B cell (primary cell): ENCODE measurements at regions not wholly inside any gene's neighbourhood (a gene's known extent, or its start where the extent isn't known, plus 50 kb on each side); places are given as distances from the start of the nearest gene placed in this dataset.

Experiments
- ATAC-seq: fragments of 200-7000 bp; cut with Tn5 transposase; one replicate; pipeline ENCODE4 v1.10.0; 2021; ENCODE audit warnings: low read depth, mild to moderate bottlenecking, moderate number of reproducible peaks, moderate library complexity
- CTCF ChIA-PET: fragments of 350-600 bp; sonication (Branson Sonifier 250); formaldehyde crosslinking; loops from one replicate; lab custom pipeline; 2021; ENCODE audit warnings: antibody characterized with exemption, inconsistent platforms; lab: Charles Lee
- POLR2A ChIA-PET: fragments of 350-600 bp; sonication (Branson Sonifier 250); formaldehyde crosslinking; loops from one replicate; lab custom pipeline; 2021; ENCODE audit warnings: antibody characterized with exemption; lab: Charles Lee
- DNase-seq: peaks from one replicate; pipeline ENCODE4 v3.0.0; 2013
- H2AFZ ChIP-seq: 2 replicates; pipeline ENCODE4 v1.6.1; 2012; ENCODE audit warnings: mild to moderate bottlenecking, low read depth, low read length; ENCODE audit not compliant: insufficient read depth, poor library complexity, severe bottlenecking
- H3K27ac ChIP-seq, 2 donors: 1 replicate in 1 of 2; 2 replicates in 1 of 2; pipeline ENCODE4 v1.5.1; 2012 to 2013; ENCODE audit warnings: low read length in 2 of 2, mild to moderate bottlenecking in 2 of 2, moderate library complexity in 1 of 2
- H3K27me3 ChIP-seq, 4 experiments: fragments of 200-600 bp in 1 of 4; sonication (generic) in 1 of 4; replicated peaks in 1 of 4; 1 replicate in 2 of 4; 2 replicates in 2 of 4; pipeline versions ENCODE4 v1.6.1 to v1.7.0; 2013 to 2016; ENCODE audit warnings: low read length in 3 of 4, mild to moderate bottlenecking in 2 of 4, mixed read lengths in 1 of 4, moderate library complexity in 1 of 4; ENCODE audit not compliant: insufficient read depth in 4 of 4, control insufficient read depth in 3 of 4; ENCODE audit errors: control extremely low read depth in 1 of 4
- H3K36me3 ChIP-seq, 2 experiments: replicated peaks in 1 of 2; 1 replicate in 1 of 2; 2 replicates in 1 of 2; pipeline versions ENCODE4 v1.6.1 to v1.7.1; 2013; ENCODE audit warnings: low read length in 1 of 2; ENCODE audit not compliant: insufficient read depth in 2 of 2, control insufficient read depth in 1 of 2; ENCODE audit errors: control extremely low read depth in 1 of 2, extremely low read depth in 1 of 2
- H3K4me1 ChIP-seq, 2 donors: fragments of 200-600 bp in 1 of 2; sonication (generic) in 1 of 2; 1 replicate in 1 of 2; 2 replicates in 1 of 2; pipeline versions ENCODE4 v1.5.1 to v1.6.1; 2013 to 2017; ENCODE audit warnings: low read length in 2 of 2; ENCODE audit not compliant: control insufficient read depth in 2 of 2, insufficient read depth in 2 of 2
- H3K4me2 ChIP-seq: replicated peaks from 2 replicates; pipeline ENCODE3; 2012; ENCODE audit warnings: mild to moderate bottlenecking, low read depth, low read length; ENCODE audit not compliant: poor library complexity, severe bottlenecking
- H3K4me3 ChIP-seq, 5 experiments: fragments of 200-600 bp in 1 of 5; sonication (generic) in 1 of 5; 1 replicate in 3 of 5; 2 replicates in 2 of 5; pipeline versions ENCODE4 v1.5.1 to v1.7.0; 2011 to 2016; ENCODE audit warnings: low read length in 4 of 5, mild to moderate bottlenecking in 4 of 5, low read depth in 2 of 5, control low read depth in 1 of 5, moderate library complexity in 1 of 5; ENCODE audit not compliant: insufficient read depth in 1 of 5; ENCODE audit errors: control extremely low read depth in 1 of 5, extremely low read depth in 1 of 5
- H3K79me2 ChIP-seq: fragments of 200-600 bp; sonication (generic); one replicate; pipeline ENCODE4 v1.6.0; 2016; ENCODE audit warnings: low read length; ENCODE audit not compliant: control insufficient read depth, insufficient read depth
- H3K9ac ChIP-seq: fragments of 200-600 bp; sonication (generic); 2 replicates; pipeline ENCODE4 v1.6.1; 2017; ENCODE audit warnings: mild to moderate bottlenecking, low read length, moderate library complexity
- H3K9me3 ChIP-seq, 3 donors: one replicate each; pipeline versions ENCODE4 v1.6.1 to v1.7.1; 2013; ENCODE audit warnings: low read length in 2 of 3; ENCODE audit not compliant: control insufficient read depth in 2 of 3, insufficient read depth in 1 of 3; ENCODE audit errors: control extremely low read depth in 1 of 3
- H4K20me1 ChIP-seq: 2 replicates; pipeline ENCODE4 v1.6.0; 2012; ENCODE audit warnings: mild to moderate bottlenecking, low read length; ENCODE audit not compliant: insufficient read depth, control insufficient read depth, poor library complexity, severe bottlenecking
- H3K27ac Mint-ChIP-seq: one replicate; pipeline ENCODE4 v1.8.0; 2021; ENCODE audit warnings: mixed read lengths
- H3K27me3 Mint-ChIP-seq: one replicate; pipeline ENCODE4 v1.8.0; 2021; ENCODE audit warnings: mixed read lengths
- H3K4me1 Mint-ChIP-seq: one replicate; pipeline ENCODE4 v1.8.0; 2021; ENCODE audit warnings: mixed read lengths
- H3K4me3 Mint-ChIP-seq: one replicate; pipeline ENCODE4 v1.8.0; 2021; ENCODE audit warnings: mixed read lengths
- H3K9me3 Mint-ChIP-seq: one replicate; pipeline ENCODE4 v1.8.0; 2022; ENCODE audit warnings: mixed read lengths; ENCODE audit not compliant: insufficient read depth
- EZH2 ChIP-seq: IDR thresholded peaks from 2 replicates; pipeline ENCODE4 v1.6.1; 2012; ENCODE audit warnings: borderline replicate concordance, low read depth, mild to moderate bottlenecking, moderate library complexity, low read length; ENCODE audit not compliant: insufficient read depth, poor library complexity, severe bottlenecking
- WGBS: methylation state at CpG from one replicate; pipeline ENCODE4 v1.1.5; 2013; ENCODE audit warnings: missing lambda C conversion rate; ENCODE audit not compliant: insufficient coverage; 5-methylcytosine and 5-hydroxymethylcytosine counted together
- intact Hi-C: fragments of 100-400 bp; cut with micrococcal nuclease; formaldehyde crosslinking; loops from one replicate; pipeline ENCODE4 v1.10.0; 2022
- TF ChIP-seq, protein P1 (sequence below): fragments of 200-600 bp; IDR thresholded peaks from one replicate; pipeline ENCODE4 v1.8.0; 2022; ENCODE audit warnings: antibody characterized with exemption, mild to moderate bottlenecking

DNA sequence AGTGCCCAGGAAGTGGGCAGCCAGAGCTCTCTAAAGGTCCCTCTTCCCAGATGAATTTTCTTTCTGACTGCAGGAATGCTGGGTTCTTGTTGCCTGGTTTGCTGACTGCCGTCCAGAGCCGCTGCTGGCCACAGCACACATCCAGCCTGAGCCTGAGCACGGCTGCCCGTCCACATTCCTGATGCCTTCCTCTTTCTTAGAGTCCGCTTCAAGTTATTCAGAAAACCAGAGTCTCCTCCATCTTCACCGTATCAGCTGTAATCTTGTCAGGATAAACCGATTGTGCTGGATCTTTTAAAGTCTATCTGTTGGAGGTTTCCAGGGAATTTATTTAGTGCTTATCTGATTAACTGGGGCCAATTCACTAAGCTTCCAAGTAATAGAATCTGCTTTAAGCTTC, 84.8 kb upstream of the BCAR3 start:
- intact Hi-C loops, result no loop called here
- no peak overlapping the region for H3K4me3 Mint-ChIP-seq
- ChIA-PET CTCF (interaction anchor here (1.1 kb wide), 1 partner anchor 135 kb away, joined by 4 read pairs; no protein-coding TSS in a partner anchor), POLR2A (no interaction called here)
- no peak overlapping the region for H3K9ac ChIP-seq
- no peak overlapping the region for H3K27ac Mint-ChIP-seq
- 100% methylated on average over 5 of the region's 7 CpGs for WGBS
- H3K9me3 Mint-ChIP-seq, result no peaks in the 10 kb centered on the region
- no peak overlapping the region for H2AFZ ChIP-seq
- no peaks in the 10 kb centered on the region for H3K9me3 ChIP-seq
- no peaks in the 10 kb centered on the region for H3K27me3 ChIP-seq
- H3K79me2 ChIP-seq, result no peaks in the 10 kb centered on the region
- no peak overlapping the region for H3K4me3 ChIP-seq
- H3K27me3 Mint-ChIP-seq, result no peaks in the 10 kb centered on the region
- DNase-seq (no peak), ATAC-seq (no peak)
- peaks cover 4% of the 10 kb centered on the region for H3K4me1 Mint-ChIP-seq
- H3K36me3 ChIP-seq, result no peaks in the 10 kb centered on the region
- TF ChIP-seq, protein P1, sequence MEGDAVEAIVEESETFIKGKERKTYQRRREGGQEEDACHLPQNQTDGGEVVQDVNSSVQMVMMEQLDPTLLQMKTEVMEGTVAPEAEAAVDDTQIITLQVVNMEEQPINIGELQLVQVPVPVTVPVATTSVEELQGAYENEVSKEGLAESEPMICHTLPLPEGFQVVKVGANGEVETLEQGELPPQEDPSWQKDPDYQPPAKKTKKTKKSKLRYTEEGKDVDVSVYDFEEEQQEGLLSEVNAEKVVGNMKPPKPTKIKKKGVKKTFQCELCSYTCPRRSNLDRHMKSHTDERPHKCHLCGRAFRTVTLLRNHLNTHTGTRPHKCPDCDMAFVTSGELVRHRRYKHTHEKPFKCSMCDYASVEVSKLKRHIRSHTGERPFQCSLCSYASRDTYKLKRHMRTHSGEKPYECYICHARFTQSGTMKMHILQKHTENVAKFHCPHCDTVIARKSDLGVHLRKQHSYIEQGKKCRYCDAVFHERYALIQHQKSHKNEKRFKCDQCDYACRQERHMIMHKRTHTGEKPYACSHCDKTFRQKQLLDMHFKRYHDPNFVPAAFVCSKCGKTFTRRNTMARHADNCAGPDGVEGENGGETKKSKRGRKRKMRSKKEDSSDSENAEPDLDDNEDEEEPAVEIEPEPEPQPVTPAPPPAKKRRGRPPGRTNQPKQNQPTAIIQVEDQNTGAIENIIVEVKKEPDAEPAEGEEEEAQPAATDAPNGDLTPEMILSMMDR, result no peak
- no peak for TF ChIP-seq EZH2
- H3K4me1 ChIP-seq, result no peaks in the 10 kb centered on the region
- H3K27ac ChIP-seq, result no peak overlapping the region
- H3K4me2 ChIP-seq, result no peak overlapping the region
- no peaks in the 10 kb centered on the region for H4K20me1 ChIP-seq

DNA sequence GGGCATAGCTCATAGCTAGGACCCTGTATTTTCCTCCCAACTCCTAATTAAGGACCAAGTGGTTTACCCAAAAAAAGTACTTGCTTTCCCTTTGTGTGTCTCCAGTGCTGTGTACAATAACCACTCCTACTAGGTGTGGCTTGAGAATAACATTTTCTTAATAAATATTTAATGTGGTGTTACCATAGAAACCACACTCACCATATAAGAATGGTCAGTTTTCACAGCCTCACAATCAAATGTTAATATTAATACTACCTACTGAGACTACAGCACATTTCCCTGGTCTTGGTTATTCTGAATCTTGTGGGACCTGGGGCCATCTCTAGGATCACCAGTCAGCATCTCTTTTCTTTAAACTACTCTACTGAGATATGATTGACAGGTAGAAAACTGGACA, 83.5 kb upstream of the BCAR3 start:
- Mint-ChIP-seq H3K27me3 (no peaks in the 10 kb centered on the region), H3K9me3 (no peaks in the 10 kb centered on the region), H3K27ac (no peak overlapping the region), H3K4me1 (peaks cover 4% of the 10 kb centered on the region), H3K4me3 (no peak overlapping the region)
- Histone ChIP-seq H3K4me3 (no peak overlapping the region), H3K4me2 (no peak overlapping the region), H3K9ac (no peak overlapping the region), H3K27me3 (no peaks in the 10 kb centered on the region), H2AFZ (no peak overlapping the region), H3K9me3 (peaks cover 0 to 3% (median 0%) of the 10 kb centered on the region in 3 donors), H3K79me2 (no peaks in the 10 kb centered on the region), H3K36me3 (no peaks in the 10 kb centered on the region), H3K4me1 (no peaks in the 10 kb centered on the region), H4K20me1 (no peaks in the 10 kb centered on the region), H3K27ac (no peak overlapping the region)
- no peak for TF ChIP-seq EZH2
- TF ChIP-seq, protein P1, result no peak
- POLR2A ChIA-PET, result no interaction called here
- ATAC-seq, result no peak
- no peak for DNase-seq
- CTCF ChIA-PET, result no interaction called here
- intact Hi-C loops, result no loop called here
